Endothelial cell of umbilical vein (primary cell): ENCODE measurements at regions not wholly inside any gene's neighbourhood (a gene's known extent, or its start where the extent isn't known, plus 50 kb on each side); places are given as distances from the start of the nearest gene placed in this dataset.

Source experiments
- BruUV-seq: library from RNA; stranded (reverse); fragments of 400-500 nt; replicated peaks from 2 replicates; lab custom pipeline; 2021; lab: Mats Ljungman, UMichigan
- CTCF ChIA-PET: fragments of 300-600, 350-600 bp; sonication (Branson Sonifier 250); formaldehyde crosslinking; loops from one replicate; lab custom pipeline; 2021; ENCODE audit warnings: antibody characterized with exemption, inconsistent platforms; lab: Charles Lee
- POLR2A ChIA-PET: fragments of 300-600, 350-600 bp; sonication (Branson Sonifier 250); formaldehyde crosslinking; loops from one replicate; lab custom pipeline; 2021; ENCODE audit warnings: antibody characterized with exemption, inconsistent platforms; lab: Charles Lee
- DNase-seq: peaks from one replicate; pipeline ENCODE4 v3.0.0-alpha.2; 2011; ENCODE audit warnings: low read depth, low spot score
- FAIRE-seq: peaks from 2 replicates; lab custom pipeline; 2011; peaks lifted over from hg19 to GRCh38; lab: Jason Lieb, UNC
- H2AFZ ChIP-seq: 2 replicates; pipeline ENCODE4 v1.6.0; 2012; ENCODE audit warnings: low read depth, low read length, control low read depth, inconsistent platforms
- H3K27ac ChIP-seq: 2 replicates; pipeline ENCODE4 v1.5.1; 2011; ENCODE audit warnings: low read depth, mild to moderate bottlenecking, control low read depth, low read length, moderate library complexity; ENCODE audit not compliant: insufficient read depth
- H3K27me3 ChIP-seq, 2 experiments: 2 replicates each; pipeline versions ENCODE4 v1.6.0 to v1.6.1; 2011; ENCODE audit warnings: low read length in 2 of 2, mixed read lengths in 1 of 2; ENCODE audit not compliant: control insufficient read depth in 2 of 2, insufficient read depth in 2 of 2
- H3K36me3 ChIP-seq, 2 experiments: 2 replicates in 1 of 2; 3 replicates in 1 of 2; pipeline ENCODE4 v1.5.1; 2011; ENCODE audit warnings: low read length in 2 of 2, mild to moderate bottlenecking in 1 of 2, moderate library complexity in 1 of 2; ENCODE audit not compliant: control insufficient read depth in 2 of 2, insufficient read depth in 2 of 2; ENCODE audit errors: extremely low read depth in 1 of 2
- H3K4me1 ChIP-seq: 3 replicates; pipeline ENCODE4 v1.5.1; 2011; ENCODE audit warnings: mild to moderate bottlenecking, low read length; ENCODE audit not compliant: control insufficient read depth, insufficient read depth; ENCODE audit errors: extremely low read depth
- H3K4me2 ChIP-seq: 2 replicates; pipeline ENCODE4 v1.6.1; 2011; ENCODE audit warnings: low read length, control low read depth, mixed read lengths; ENCODE audit not compliant: insufficient read depth
- H3K4me3 ChIP-seq, 3 experiments: fragments of 200-600 bp in 1 of 3; sonication (generic), shearing (Covaris generic) in 1 of 3; replicated peaks in 1 of 3; 2 replicates each; pipeline ENCODE4 v1.5.1; 2011 to 2016; ENCODE audit warnings: control low read depth in 3 of 3, low read length in 3 of 3, mild to moderate bottlenecking in 2 of 3, inconsistent platforms in 1 of 3, low read depth in 1 of 3, moderate library complexity in 1 of 3; ENCODE audit not compliant: insufficient read depth in 1 of 3
- H3K79me2 ChIP-seq: 2 replicates; pipeline ENCODE4 v1.6.0; 2012; ENCODE audit warnings: low read length, inconsistent platforms; ENCODE audit not compliant: control insufficient read depth, insufficient read depth
- H3K9ac ChIP-seq: replicated peaks from 2 replicates; pipeline ENCODE3; 2011; ENCODE audit warnings: low read length, control low read depth; ENCODE audit not compliant: insufficient read depth; ENCODE audit errors: extremely low read depth
- H3K9me1 ChIP-seq: replicated peaks from 3 replicates; pipeline ENCODE4 v1.6.0; 2011; ENCODE audit warnings: mild to moderate bottlenecking, low read length; ENCODE audit not compliant: control insufficient read depth, insufficient read depth; ENCODE audit errors: extremely low read depth
- H3K9me3 ChIP-seq: replicated peaks from 2 replicates; pipeline ENCODE4 v1.5.1; 2012; ENCODE audit warnings: low read length, inconsistent platforms; ENCODE audit not compliant: control insufficient read depth, insufficient read depth
- H4K20me1 ChIP-seq: replicated peaks from 2 replicates; pipeline ENCODE3; 2011; ENCODE audit warnings: mild to moderate bottlenecking, low read length; ENCODE audit not compliant: control insufficient read depth, insufficient read depth; ENCODE audit errors: extremely low read depth
- CTCF ChIP-seq, 2 donors: IDR thresholded peaks; 1 replicate in 1 of 2; 2 replicates in 1 of 2; pipeline ENCODE4 v1.5.1; 2011; ENCODE audit warnings: low read length in 2 of 2, mild to moderate bottlenecking in 2 of 2, moderate library complexity in 2 of 2, control low read depth in 1 of 2, inconsistent platforms in 1 of 2, low read depth in 1 of 2; ENCODE audit not compliant: insufficient read depth in 1 of 2; ENCODE audit errors: extremely low read depth in 1 of 2
- EZH2 ChIP-seq: IDR thresholded peaks from 2 replicates; pipeline ENCODE4 v1.6.1; 2012; ENCODE audit warnings: borderline replicate concordance, low read depth, mild to moderate bottlenecking, moderate library complexity, low read length, inconsistent platforms; ENCODE audit not compliant: severe bottlenecking
- FOS ChIP-seq: IDR thresholded peaks from 2 replicates; pipeline ENCODE4 v1.6.1; 2011; ENCODE audit warnings: mild to moderate bottlenecking, low read length, moderate library complexity, borderline replicate concordance; ENCODE audit not compliant: insufficient read depth
- GATA2 ChIP-seq: IDR thresholded peaks from 2 replicates; pipeline ENCODE4 v1.7.0; 2011; ENCODE audit warnings: low read depth, mild to moderate bottlenecking, moderate library complexity, mixed read lengths, low read length; ENCODE audit not compliant: insufficient read length, insufficient read depth
- JUN ChIP-seq: IDR thresholded peaks from 2 replicates; pipeline ENCODE4 v1.6.1; 2011; ENCODE audit warnings: borderline replicate concordance, low read depth; ENCODE audit not compliant: insufficient read length, insufficient read depth
- MAX ChIP-seq: IDR thresholded peaks from 2 replicates; pipeline ENCODE4 v1.6.1; 2011; ENCODE audit not compliant: insufficient read depth, insufficient read length
- MYC ChIP-seq: IDR thresholded peaks from one replicate; pipeline ENCODE4 v1.6.1; 2011; ENCODE audit warnings: mild to moderate bottlenecking, low read depth, low read length
- POLR2A ChIP-seq: IDR thresholded peaks from 2 replicates; pipeline ENCODE4 v1.6.1; 2012; ENCODE audit warnings: low read depth, mild to moderate bottlenecking, control low read depth, low read length
- POLR2AphosphoS5 ChIP-seq: IDR thresholded peaks from 2 replicates; pipeline ENCODE4 v1.6.1; 2012; ENCODE audit warnings: low read depth, mild to moderate bottlenecking, control low read depth, low read length, moderate library complexity; ENCODE audit not compliant: insufficient read depth
- dilution Hi-C: fragments of 300-500 bp; cut with MboI; formaldehyde crosslinking; loops from one replicate; pipeline ENCODE4 v1.15.0; 2019; ENCODE audit warnings: low sequenced_read_pairs; ENCODE audit not compliant: extremely low pct_ligation_motif_present
- intact Hi-C: fragments of 100-400 bp; cut with micrococcal nuclease; formaldehyde crosslinking; loops from one replicate; pipeline ENCODE4 v1.10.0; 2022

- intact Hi-C loops = no loop called here
- no peaks in the 10 kb centered on the region for H3K27me3 ChIP-seq
- no peak overlapping the region for H3K4me3 ChIP-seq
- H3K9ac ChIP-seq = no peak overlapping the region
- H3K27ac ChIP-seq = no peak overlapping the region
- no peaks in the 10 kb centered on the region for H3K4me1 ChIP-seq
- H4K20me1 ChIP-seq = no peaks in the 10 kb centered on the region
- TF ChIP-seq CTCF (IDR thresholded peaks at IDR 0.05; ENCODE audit: extremely low read depth in 1 of 2, insufficient read depth in 1 of 2, low read depth in 1 of 2, low read length in 2 of 2) (no peak), POLR2AphosphoS5 (no peak), POLR2A (no peak), MAX (no peak), JUN (no peak), MYC (no peak), FOS (no peak), EZH2 (no peak), GATA2 (no peak)
- POLR2A ChIA-PET = no interaction called here
- no peak for DNase-seq
- CTCF ChIA-PET = interaction anchor here (1.4 kb wide), 1 partner anchor 15 kb away, joined by 5 read pairs; no protein-coding TSS in a partner anchor
- no peaks in the 10 kb centered on the region for H3K79me2 ChIP-seq
- dilution Hi-C loops = loop anchor here (25.0 kb wide), 1 partner anchor 92 kb away; no protein-coding TSS in a partner anchor
- peak overlapping the region; percentile 17 for H2AFZ ChIP-seq
- H3K4me2 ChIP-seq = no peak overlapping the region
- no peaks in the 10 kb centered on the region for H3K9me3 ChIP-seq
- no peaks in the 10 kb centered on the region for H3K9me1 ChIP-seq
- FAIRE-seq = no peak
- no peaks in the 10 kb centered on the region for H3K36me3 ChIP-seq
- BruUV-seq = no TSS peak
Measured at GRCh38 chr6:126904176-126904575, 214.3 kb upstream of the RSPO3 start.
